ENCODE measurements at regions not wholly inside any gene's neighbourhood (a gene's known extent, or its start where the extent isn't known, plus 50 kb on each side); places are given as distances from the start of the nearest gene placed in this dataset.

DNA sequence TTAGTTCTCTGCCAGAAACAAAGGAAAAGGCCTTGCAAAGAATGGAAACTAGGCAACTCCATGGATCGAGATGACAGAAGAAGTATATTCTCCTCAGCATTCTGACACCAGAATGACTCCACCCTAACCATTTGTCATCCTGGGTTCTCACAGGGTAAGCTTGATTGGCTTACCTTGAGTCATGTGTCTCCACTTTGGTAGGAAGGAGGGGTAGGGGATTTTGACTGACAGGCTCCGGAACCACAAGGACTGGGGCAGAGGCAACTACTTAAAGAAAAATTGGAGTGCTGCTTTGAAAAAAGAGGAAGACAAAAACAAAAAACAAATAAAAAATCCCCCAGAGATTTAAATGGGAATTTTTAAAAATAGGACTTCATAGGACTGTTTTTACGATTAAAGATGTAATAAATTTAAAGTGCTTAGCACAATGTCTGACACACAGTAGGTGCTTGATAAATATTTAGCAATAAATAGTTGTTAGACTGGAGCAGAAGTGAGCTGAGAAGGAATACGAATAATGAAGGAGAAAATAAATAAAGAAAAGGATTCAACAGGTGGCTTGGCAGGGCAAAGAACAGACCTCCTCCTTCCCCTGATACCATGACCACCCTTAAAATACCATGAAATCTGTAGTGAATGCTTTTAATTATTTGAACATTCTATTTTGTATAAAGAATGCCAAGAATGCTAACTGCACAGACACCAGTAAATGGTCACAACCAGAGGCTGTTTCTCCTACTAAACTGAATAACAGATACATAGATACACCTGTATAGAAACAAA, 230.2 kb downstream of the CDCA7 start:
- TF ChIP-seq, protein P1, sequence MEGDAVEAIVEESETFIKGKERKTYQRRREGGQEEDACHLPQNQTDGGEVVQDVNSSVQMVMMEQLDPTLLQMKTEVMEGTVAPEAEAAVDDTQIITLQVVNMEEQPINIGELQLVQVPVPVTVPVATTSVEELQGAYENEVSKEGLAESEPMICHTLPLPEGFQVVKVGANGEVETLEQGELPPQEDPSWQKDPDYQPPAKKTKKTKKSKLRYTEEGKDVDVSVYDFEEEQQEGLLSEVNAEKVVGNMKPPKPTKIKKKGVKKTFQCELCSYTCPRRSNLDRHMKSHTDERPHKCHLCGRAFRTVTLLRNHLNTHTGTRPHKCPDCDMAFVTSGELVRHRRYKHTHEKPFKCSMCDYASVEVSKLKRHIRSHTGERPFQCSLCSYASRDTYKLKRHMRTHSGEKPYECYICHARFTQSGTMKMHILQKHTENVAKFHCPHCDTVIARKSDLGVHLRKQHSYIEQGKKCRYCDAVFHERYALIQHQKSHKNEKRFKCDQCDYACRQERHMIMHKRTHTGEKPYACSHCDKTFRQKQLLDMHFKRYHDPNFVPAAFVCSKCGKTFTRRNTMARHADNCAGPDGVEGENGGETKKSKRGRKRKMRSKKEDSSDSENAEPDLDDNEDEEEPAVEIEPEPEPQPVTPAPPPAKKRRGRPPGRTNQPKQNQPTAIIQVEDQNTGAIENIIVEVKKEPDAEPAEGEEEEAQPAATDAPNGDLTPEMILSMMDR (IDR thresholded peaks at IDR 0.05; ENCODE audit: low read length) = no peak
- TF ChIP-seq EZH2 (optimal IDR thresholded peaks at IDR 0.05; ENCODE audit: low read depth, low read length) = no peak
